Thoracic aorta (tissue), 2 donors: ENCODE measurements at regions not wholly inside any gene's neighbourhood (a gene's known extent, or its start where the extent isn't known, plus 50 kb on each side); places are given as distances from the start of the nearest gene placed in this dataset.

Experiments
- ATAC-seq: fragments of 150-250 bp; one replicate; pipeline ENCODE4 v1.8.0; 2017; ENCODE audit warnings: low read depth; ENCODE audit not compliant: insufficient number of reproducible peaks, low FRiP score
- DNase-seq: peaks from one replicate; pipeline ENCODE4 v3.0.0-alpha.2; 2020; ENCODE audit warnings: low spot score
- H3K27ac ChIP-seq, 2 donors: fragments of 200-600 bp; sonication (generic); 1 replicate in 1 of 2; 2 replicates in 1 of 2; pipeline ENCODE4 v1.5.1; 2016; ENCODE audit warnings: mild to moderate bottlenecking in 2 of 2, moderate library complexity in 2 of 2
- H3K27me3 ChIP-seq: fragments of 200-600 bp; sonication (generic); replicated peaks from 2 replicates; pipeline ENCODE4 v1.6.0; 2016; ENCODE audit warnings: mild to moderate bottlenecking; ENCODE audit not compliant: insufficient read depth
- H3K36me3 ChIP-seq: fragments of 200-600 bp; sonication (generic); one replicate; pipeline ENCODE4 v1.5.1; 2016
- H3K4me1 ChIP-seq, 2 donors: fragments of 200-600 bp; sonication (generic); 1 replicate in 1 of 2; 2 replicates in 1 of 2; pipeline versions ENCODE4 v1.5.1 to v1.6.0; 2016; ENCODE audit warnings: low read depth in 2 of 2, mild to moderate bottlenecking in 1 of 2; ENCODE audit not compliant: control insufficient read depth in 1 of 2
- H3K4me3 ChIP-seq: fragments of 200-600 bp; sonication (generic); 2 replicates; pipeline ENCODE4 v1.5.1; 2016; ENCODE audit warnings: mild to moderate bottlenecking
- H3K9me3 ChIP-seq: fragments of 200-600 bp; sonication (generic); 2 replicates; pipeline ENCODE4 v1.5.1; 2016
- TF ChIP-seq, protein P1 (sequence below): fragments of 200-600 bp; sonication (generic); IDR thresholded peaks from one replicate; pipeline ENCODE4 v1.5.1; 2019; ENCODE audit warnings: antibody characterized with exemption

DNA sequence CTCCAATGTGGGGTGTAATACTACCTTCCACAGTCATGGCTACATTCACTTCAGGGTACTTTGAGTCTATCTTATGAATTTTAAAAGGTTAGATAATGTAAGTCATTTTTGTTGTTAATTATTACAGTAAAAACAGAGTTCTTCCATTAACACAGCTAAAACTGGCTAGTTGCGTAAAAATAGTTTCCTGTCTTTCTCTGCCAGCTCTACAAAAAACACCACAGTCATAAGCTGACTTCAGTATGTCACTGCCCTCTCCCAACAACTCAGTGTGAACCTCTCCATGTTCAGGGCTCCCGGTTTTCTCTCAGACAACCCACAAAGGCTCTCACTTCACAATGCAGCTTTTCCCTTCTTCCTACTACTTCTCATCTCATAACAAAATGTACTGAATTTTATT lies 84.8 kb upstream of the ITGA1 start:
- Histone ChIP-seq H3K27me3 (no peaks in the 10 kb centered on the region), H3K36me3 (no peaks in the 10 kb centered on the region), H3K4me3 (no peak overlapping the region), H3K4me1 (peaks cover 0 to 14% of the 10 kb centered on the region in 2 donors), H3K27ac (peak overlapping the region in 1 of 2 donors; percentile 29), H3K9me3 (no peaks in the 10 kb centered on the region)
- ATAC-seq (no peak), DNase-seq (no peak)
- TF ChIP-seq, protein P1, sequence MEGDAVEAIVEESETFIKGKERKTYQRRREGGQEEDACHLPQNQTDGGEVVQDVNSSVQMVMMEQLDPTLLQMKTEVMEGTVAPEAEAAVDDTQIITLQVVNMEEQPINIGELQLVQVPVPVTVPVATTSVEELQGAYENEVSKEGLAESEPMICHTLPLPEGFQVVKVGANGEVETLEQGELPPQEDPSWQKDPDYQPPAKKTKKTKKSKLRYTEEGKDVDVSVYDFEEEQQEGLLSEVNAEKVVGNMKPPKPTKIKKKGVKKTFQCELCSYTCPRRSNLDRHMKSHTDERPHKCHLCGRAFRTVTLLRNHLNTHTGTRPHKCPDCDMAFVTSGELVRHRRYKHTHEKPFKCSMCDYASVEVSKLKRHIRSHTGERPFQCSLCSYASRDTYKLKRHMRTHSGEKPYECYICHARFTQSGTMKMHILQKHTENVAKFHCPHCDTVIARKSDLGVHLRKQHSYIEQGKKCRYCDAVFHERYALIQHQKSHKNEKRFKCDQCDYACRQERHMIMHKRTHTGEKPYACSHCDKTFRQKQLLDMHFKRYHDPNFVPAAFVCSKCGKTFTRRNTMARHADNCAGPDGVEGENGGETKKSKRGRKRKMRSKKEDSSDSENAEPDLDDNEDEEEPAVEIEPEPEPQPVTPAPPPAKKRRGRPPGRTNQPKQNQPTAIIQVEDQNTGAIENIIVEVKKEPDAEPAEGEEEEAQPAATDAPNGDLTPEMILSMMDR, result no peak

- TF ChIP-seq, protein P1, result no peak
- Histone ChIP-seq H3K4me3 (no peak overlapping the region), H3K27ac (peak overlapping the region in 1 of 2 donors; percentile 29), H3K27me3 (no peaks in the 10 kb centered on the region), H3K9me3 (no peaks in the 10 kb centered on the region), H3K36me3 (no peaks in the 10 kb centered on the region), H3K4me1 (peaks cover 0 to 19% of the 10 kb centered on the region in 2 donors)
- ATAC-seq (no peak), DNase-seq (no peak)
Measured at GRCh38 chr5:52703321-52703720, 84.4 kb upstream of the ITGA1 start.

- no peak overlapping the region for H3K4me3 ChIP-seq
- no peak for DNase-seq
- H3K9me3 ChIP-seq, result no peaks in the 10 kb centered on the region
- no peak for ATAC-seq
- H3K27ac ChIP-seq, result no peak overlapping the region
- peaks cover 0 to 33% of the 10 kb centered on the region in 2 donors for H3K4me1 ChIP-seq
- TF ChIP-seq, protein P1, result no peak
- H3K27me3 ChIP-seq, result no peaks in the 10 kb centered on the region
- H3K36me3 ChIP-seq, result no peaks in the 10 kb centered on the region
Measured at GRCh38 chr5:52705720-52706119, 82.0 kb upstream of the ITGA1 start.

DNA sequence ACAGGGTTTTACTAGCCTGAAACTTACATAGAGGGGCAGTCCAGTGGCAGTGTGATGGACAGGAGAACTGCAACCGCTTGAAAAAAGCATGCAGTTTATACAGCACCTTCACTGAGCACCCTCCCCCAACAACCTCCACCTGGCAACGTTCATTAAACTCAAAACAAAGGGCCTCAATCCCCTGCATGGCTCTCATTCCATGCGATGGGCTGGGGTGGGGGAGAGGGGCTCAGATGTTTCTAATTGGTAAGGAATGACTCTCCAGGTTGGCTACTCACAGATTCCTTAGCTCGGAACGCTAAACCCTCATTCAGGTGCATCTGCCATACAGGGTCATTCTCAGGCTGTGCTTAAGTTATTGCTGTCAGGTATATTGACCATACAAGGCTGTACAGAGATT lies 80.9 kb upstream of the ITGA1 start:
- H3K36me3 ChIP-seq, result no peaks in the 10 kb centered on the region
- H3K4me3 ChIP-seq, result no peak overlapping the region
- DNase-seq (no peak), ATAC-seq (no peak)
- H3K9me3 ChIP-seq, result no peaks in the 10 kb centered on the region
- no peaks in the 10 kb centered on the region for H3K27me3 ChIP-seq
- H3K4me1 ChIP-seq, result peaks cover 0 to 38% of the 10 kb centered on the region in 2 donors
- no peak overlapping the region for H3K27ac ChIP-seq
- TF ChIP-seq, protein P1, result no peak

DNA sequence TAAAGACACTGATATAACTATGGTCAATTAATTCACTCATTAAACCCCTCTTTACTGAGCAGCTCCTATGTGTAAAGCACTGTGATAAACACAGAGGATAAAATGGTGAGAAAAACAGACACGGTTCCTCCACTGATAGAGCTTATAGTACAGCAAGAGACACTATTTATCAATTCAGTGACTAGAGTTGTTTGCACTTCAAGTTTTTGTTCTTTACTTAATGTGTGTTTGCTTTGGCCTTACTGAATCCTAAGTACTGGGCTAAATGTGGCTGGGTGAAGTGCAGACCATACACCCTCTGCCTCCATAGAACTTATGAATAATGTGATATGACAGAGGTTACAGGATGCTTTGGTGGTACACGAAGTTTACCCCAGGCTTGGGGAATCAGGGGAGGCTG lies 80.1 kb upstream of the ITGA1 start:
- Histone ChIP-seq H3K4me3 (no peak overlapping the region), H3K27ac (no peak overlapping the region), H3K27me3 (no peaks in the 10 kb centered on the region), H3K36me3 (no peaks in the 10 kb centered on the region), H3K4me1 (peaks cover 0 to 38% of the 10 kb centered on the region in 2 donors), H3K9me3 (no peaks in the 10 kb centered on the region)
- TF ChIP-seq, protein P1, result no peak
- no peak for ATAC-seq
- no peak for DNase-seq
